Gastroesophageal sphincter (tissue), 4 donors: ENCODE measurements at regions not wholly inside any gene's neighbourhood (a gene's known extent, or its start where the extent isn't known, plus 50 kb on each side); places are given as distances from the start of the nearest gene placed in this dataset.
"Not testable (repeated sequence)": the region's sequence is repeated elsewhere in the genome, so short reads cannot be mapped to it uniquely, and the experiment has no call there.

Experiments used
- ATAC-seq: fragments of 150-250 bp; one replicate; pipeline ENCODE4 v1.9.1; 2016; ENCODE audit warnings: mild to moderate bottlenecking, moderate library complexity
- H3K27ac ChIP-seq, 4 donors: fragments of 200-600 bp; sonication (generic) in 3 of 4; 1 replicate in 3 of 4; 2 replicates in 1 of 4; pipeline ENCODE4 v1.5.1; 2016 to 2019
- H3K27me3 ChIP-seq: fragments of 200-600 bp; sonication (generic); one replicate; pipeline ENCODE4 v1.5.1; 2019
- H3K36me3 ChIP-seq, 2 donors: fragments of 200-600 bp; sonication (generic); one replicate each; pipeline ENCODE4 v1.5.1; 2019; ENCODE audit warnings: control low read depth in 1 of 2
- H3K4me1 ChIP-seq, 3 donors: fragments of 200-600 bp; sonication (generic); 1 replicate in 2 of 3; 2 replicates in 1 of 3; pipeline ENCODE4 v1.5.1; 2016 to 2019; ENCODE audit warnings: control low read depth in 2 of 3
- H3K4me3 ChIP-seq, 2 donors: fragments of 200-600 bp; sonication (generic); one replicate each; pipeline ENCODE4 v1.5.1; 2019; ENCODE audit warnings: mild to moderate bottlenecking in 1 of 2, moderate library complexity in 1 of 2
- H3K9me3 ChIP-seq, 3 donors: fragments of 200-600 bp; sonication (generic); one replicate each; pipeline ENCODE4 v1.5.1; 2017 to 2019; ENCODE audit warnings: control low read depth in 2 of 3
- CTCF ChIP-seq, 4 experiments: fragments of 200-600 bp in 2 of 4; fragments of 450-650 bp in 2 of 4; sonication (generic) in 1 of 4; IDR thresholded peaks; one replicate each; pipeline ENCODE4 v1.5.1; 2017 to 2019; ENCODE audit warnings: antibody characterized with exemption in 4 of 4, mild to moderate bottlenecking in 2 of 4, moderate library complexity in 2 of 4
- EP300 ChIP-seq: sonication (generic); formaldehyde crosslinking; IDR thresholded peaks from one replicate; pipeline ENCODE4 v1.6.1; 2017; ENCODE audit warnings: antibody characterized with exemption, mild to moderate bottlenecking
- POLR2A ChIP-seq, 2 donors: fragments of 450-650 bp; IDR thresholded peaks; one replicate each; pipeline ENCODE4 v1.6.1; 2017; ENCODE audit warnings: antibody characterized with exemption in 2 of 2, mild to moderate bottlenecking in 2 of 2, moderate library complexity in 1 of 2
- POLR2AphosphoS5 ChIP-seq: sonication (generic); formaldehyde crosslinking; IDR thresholded peaks from one replicate; pipeline ENCODE4 v1.6.1; 2017; ENCODE audit warnings: antibody characterized with exemption
- WGBS, 2 donors: methylation state at CpG; one replicate each; pipeline ENCODE4 v1.1.5; 2018; ENCODE audit warnings: low coverage in 1 of 2; 5-methylcytosine and 5-hydroxymethylcytosine counted together

GRCh38 chr12:53869500-53869899 is 69.1 kb upstream of the HOXC13 start:
- no peaks in the 10 kb centered on the region for H3K4me1 ChIP-seq
- ATAC-seq = no peak
- no peak for TF ChIP-seq POLR2A (IDR thresholded peaks at IDR 0.05)
- no peak for TF ChIP-seq CTCF (IDR thresholded peaks at IDR 0.05)
- no peak for TF ChIP-seq POLR2AphosphoS5
- no peak for TF ChIP-seq EP300
- no peak overlapping the region for H3K4me3 ChIP-seq
- WGBS, 2 donors = 100% methylated on average over 1 of the region's 1 CpG; no CpG with 5 or more reads in 1 of the 2 donors
- H3K27ac ChIP-seq = no peak overlapping the region
- peaks cover 53% of the 10 kb centered on the region for H3K27me3 ChIP-seq
- no peaks in the 10 kb centered on the region for H3K9me3 ChIP-seq
- H3K36me3 ChIP-seq = no peaks in the 10 kb centered on the region

GRCh38 chr12:53870117-53870516 is 68.5 kb upstream of the HOXC13 start:
- Histone ChIP-seq H3K4me1 (no peaks in the 10 kb centered on the region), H3K27me3 (peaks cover 52% of the 10 kb centered on the region), H3K4me3 (no peak overlapping the region), H3K36me3 (no peaks in the 10 kb centered on the region), H3K27ac (no peak overlapping the region), H3K9me3 (no peaks in the 10 kb centered on the region)
- no peak for TF ChIP-seq CTCF (IDR thresholded peaks at IDR 0.05)
- no peak for TF ChIP-seq POLR2A (IDR thresholded peaks at IDR 0.05)
- no peak for TF ChIP-seq EP300
- no peak for TF ChIP-seq POLR2AphosphoS5
- WGBS, 2 donors = 79 to 80% methylated on average over 2 to 3 of the region's 4 CpGs
- ATAC-seq = no peak

GRCh38 chr12:53871367-53871766 is 67.3 kb upstream of the HOXC13 start:
- no peak overlapping the region for H3K27ac ChIP-seq
- H3K4me3 ChIP-seq = no peak overlapping the region
- no peaks in the 10 kb centered on the region for H3K9me3 ChIP-seq
- ATAC-seq = no peak
- no peaks in the 10 kb centered on the region for H3K36me3 ChIP-seq
- no peaks in the 10 kb centered on the region for H3K4me1 ChIP-seq
- H3K27me3 ChIP-seq = peaks cover 59% of the 10 kb centered on the region
- TF ChIP-seq CTCF (IDR thresholded peaks at IDR 0.05) (no peak), POLR2A (IDR thresholded peaks at IDR 0.05) (no peak), EP300 (no peak), POLR2AphosphoS5 (no peak)

GRCh38 chr12:53872367-53872766 is 66.3 kb upstream of the HOXC13 start:
- ATAC-seq = no peak
- peaks cover 59% of the 10 kb centered on the region for H3K27me3 ChIP-seq
- no peak overlapping the region for H3K4me3 ChIP-seq
- H3K36me3 ChIP-seq = no peaks in the 10 kb centered on the region
- H3K27ac ChIP-seq = no peak overlapping the region
- 59 to 77% methylated on average over 2 of the region's 2 CpGs for WGBS, 2 donors
- TF ChIP-seq POLR2A (IDR thresholded peaks at IDR 0.05) (no peak), CTCF (IDR thresholded peaks at IDR 0.05) (no peak), POLR2AphosphoS5 (no peak), EP300 (no peak)
- no peaks in the 10 kb centered on the region for H3K4me1 ChIP-seq
- H3K9me3 ChIP-seq = no peaks in the 10 kb centered on the region

- H3K4me3 ChIP-seq, ATAC-seq, H3K36me3 ChIP-seq, H3K9me3 ChIP-seq, H3K27ac ChIP-seq, H3K4me1 ChIP-seq: not testable (repeated sequence)
- peaks cover 19% of the 10 kb centered on the region for H3K27me3 ChIP-seq
- WGBS, 2 donors = 81 to 86% methylated on average over 3 of the region's 3 CpGs
Observed at GRCh38 chr12:53877961-53878360, 60.7 kb upstream of the HOXC13 start.

GRCh38 chr12:53887006-53887405 is 51.6 kb upstream of the HOXC13 start:
- Histone ChIP-seq H3K36me3 (no peaks in the 10 kb centered on the region), H3K4me1 (no peaks in the 10 kb centered on the region), H3K4me3 (no peak overlapping the region), H3K9me3 (no peaks in the 10 kb centered on the region), H3K27me3 (peaks cover 55% of the 10 kb centered on the region), H3K27ac (no peak overlapping the region)
- TF ChIP-seq POLR2AphosphoS5 (no peak), POLR2A (IDR thresholded peaks at IDR 0.05) (no peak), EP300 (no peak), CTCF (IDR thresholded peaks at IDR 0.05) (no peak)
- no peak for ATAC-seq
- WGBS, 2 donors = 50 to 58% methylated on average over 2 to 3 of the region's 3 CpGs
